ENCODE measurements at regions not wholly inside any gene's neighbourhood (a gene's known extent, or its start where the extent isn't known, plus 50 kb on each side); places are given as distances from the start of the nearest gene placed in this dataset.

DNA sequence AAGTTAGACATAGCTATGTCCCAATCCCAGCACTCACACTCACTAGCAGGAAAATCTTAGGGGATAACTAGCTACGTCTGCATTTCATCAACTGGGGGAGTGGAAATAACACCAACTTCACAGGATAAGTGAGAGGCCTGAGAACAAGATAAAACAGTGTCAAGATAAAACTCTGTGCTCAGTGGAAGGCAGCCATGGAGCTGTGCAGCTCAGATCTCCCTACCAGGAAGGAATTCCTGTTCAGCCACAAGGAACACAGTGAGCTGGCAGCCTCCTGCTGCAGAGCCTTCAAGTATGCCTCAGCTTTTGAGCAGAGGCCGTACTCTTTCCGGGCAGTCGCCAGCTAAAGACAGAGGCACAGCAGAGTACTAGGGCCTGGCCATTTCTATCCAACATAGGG, 115.8 kb upstream of the TOPAZ1 start:
- Histone ChIP-seq H3K4me2 (ENCODE audit: low read depth, low read length, poor library complexity, severe bottlenecking) (no peak overlapping the region), H4K20me1 (ENCODE audit: insufficient read depth, low read length, poor library complexity, severe bottlenecking) (no peaks in the 10 kb centered on the region), H3K36me3 (ENCODE audit: insufficient read depth, low read length) (no peaks in the 10 kb centered on the region), H3K9me3 (ENCODE audit: insufficient read depth, low read depth, low read length) (no peaks in the 10 kb centered on the region), H3K4me1 (ENCODE audit: insufficient read depth, low read length, poor library complexity, severe bottlenecking) (peaks cover 27% of the 10 kb centered on the region), H3K79me2 (ENCODE audit: insufficient read depth, low read length) (no peaks in the 10 kb centered on the region), H3F3A (ENCODE audit: low read depth) (no peaks in the 10 kb centered on the region), H3K27me3 (ENCODE audit: insufficient read depth, low read length, poor library complexity, severe bottlenecking) (no peaks in the 10 kb centered on the region), H2AFZ (ENCODE audit: low read length) (no peak overlapping the region), H3K9ac (ENCODE audit: low read depth, low read length, poor library complexity, severe bottlenecking) (no peak overlapping the region), H3K4me3 (ENCODE audit: low read length, poor library complexity, severe bottlenecking) (no peak overlapping the region), H3K9me2 (replicated peaks; ENCODE audit: low read depth, low read length) (no peaks in the 10 kb centered on the region)
- TF ChIP-seq CTCF (conservative IDR thresholded peaks at IDR 0.05; ENCODE audit: low read length) (no peak), EZH2phosphoT487 (IDR thresholded peaks at IDR 0.05; ENCODE audit: borderline replicate concordance) (no peak)

DNA sequence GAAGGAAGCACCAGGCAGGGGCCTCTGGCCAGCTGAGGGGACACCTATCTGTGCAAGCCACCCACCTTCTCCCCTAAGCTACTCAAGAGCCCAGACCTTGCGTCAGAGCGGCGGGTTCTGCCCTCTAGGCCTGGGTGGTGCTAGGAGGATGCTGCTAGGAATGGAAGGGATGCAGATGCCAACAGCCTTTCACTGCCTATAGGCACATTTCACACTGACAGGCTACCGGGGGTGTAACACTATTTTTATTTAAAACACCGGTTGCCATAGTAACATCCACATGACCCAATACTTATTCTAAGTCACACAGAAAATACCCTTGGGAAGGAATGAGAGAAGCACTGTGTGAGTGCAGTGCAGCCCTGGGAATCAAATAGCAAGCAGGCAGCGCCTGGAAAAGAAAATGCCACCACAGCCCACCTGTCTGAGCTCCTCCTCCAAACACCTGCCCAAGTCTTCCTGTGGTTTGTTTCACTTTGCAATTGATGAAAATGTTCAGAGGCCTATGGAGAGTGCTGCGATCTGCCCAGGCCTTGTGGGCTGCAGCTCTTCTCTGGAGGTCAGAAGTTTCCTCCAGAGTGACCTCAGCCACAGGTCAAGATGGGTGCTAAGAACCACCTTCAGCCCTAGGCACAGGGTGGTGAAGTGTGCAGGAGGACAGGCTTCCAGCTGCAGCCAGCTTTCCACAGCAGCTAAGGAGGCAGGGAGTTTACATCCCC, 113.5 kb upstream of the TOPAZ1 start:
- Histone ChIP-seq H4K20me1 (ENCODE audit: insufficient read depth, low read length, poor library complexity, severe bottlenecking) (no peaks in the 10 kb centered on the region), H3F3A (ENCODE audit: low read depth) (no peaks in the 10 kb centered on the region), H3K27me3 (ENCODE audit: insufficient read depth, low read length, poor library complexity, severe bottlenecking) (no peaks in the 10 kb centered on the region), H3K9ac (ENCODE audit: low read depth, low read length, poor library complexity, severe bottlenecking) (no peak overlapping the region), H3K9me3 (ENCODE audit: insufficient read depth, low read depth, low read length) (no peaks in the 10 kb centered on the region), H3K4me3 (ENCODE audit: low read length, poor library complexity, severe bottlenecking) (no peak overlapping the region), H2AFZ (ENCODE audit: low read length) (no peak overlapping the region), H3K79me2 (ENCODE audit: insufficient read depth, low read length) (no peaks in the 10 kb centered on the region), H3K9me2 (replicated peaks; ENCODE audit: low read depth, low read length) (no peaks in the 10 kb centered on the region), H3K4me2 (ENCODE audit: low read depth, low read length, poor library complexity, severe bottlenecking) (no peak overlapping the region), H3K36me3 (ENCODE audit: insufficient read depth, low read length) (no peaks in the 10 kb centered on the region), H3K4me1 (ENCODE audit: insufficient read depth, low read length, poor library complexity, severe bottlenecking) (peaks cover 35% of the 10 kb centered on the region)
- no peak for TF ChIP-seq EZH2phosphoT487 (IDR thresholded peaks at IDR 0.05; ENCODE audit: borderline replicate concordance)
- TF ChIP-seq CTCF (conservative IDR thresholded peaks at IDR 0.05; ENCODE audit: low read length): no peak

- TF ChIP-seq CTCF (conservative IDR thresholded peaks at IDR 0.05; ENCODE audit: low read length): no peak
- no peak for TF ChIP-seq EZH2phosphoT487 (IDR thresholded peaks at IDR 0.05; ENCODE audit: borderline replicate concordance)
- H3K9me2 ChIP-seq (replicated peaks; ENCODE audit: low read depth, low read length): no peaks in the 10 kb centered on the region
- peak overlapping the region; percentile 50 for H3K4me3 ChIP-seq (ENCODE audit: low read length, poor library complexity, severe bottlenecking)
- H3K9me3 ChIP-seq (ENCODE audit: insufficient read depth, low read depth, low read length): no peaks in the 10 kb centered on the region
- no peaks in the 10 kb centered on the region for H3K79me2 ChIP-seq (ENCODE audit: insufficient read depth, low read length)
- H3K4me1 ChIP-seq (ENCODE audit: insufficient read depth, low read length, poor library complexity, severe bottlenecking): peaks cover 35% of the 10 kb centered on the region
- H3K4me2 ChIP-seq (ENCODE audit: low read depth, low read length, poor library complexity, severe bottlenecking): peak overlapping the region; percentile 67
- no peaks in the 10 kb centered on the region for H3F3A ChIP-seq (ENCODE audit: low read depth)
- no peaks in the 10 kb centered on the region for H4K20me1 ChIP-seq (ENCODE audit: insufficient read depth, low read length, poor library complexity, severe bottlenecking)
- no peak overlapping the region for H3K9ac ChIP-seq (ENCODE audit: low read depth, low read length, poor library complexity, severe bottlenecking)
- H2AFZ ChIP-seq (ENCODE audit: low read length): no peak overlapping the region
- H3K27me3 ChIP-seq (ENCODE audit: insufficient read depth, low read length, poor library complexity, severe bottlenecking): no peaks in the 10 kb centered on the region
- H3K36me3 ChIP-seq (ENCODE audit: insufficient read depth, low read length): no peaks in the 10 kb centered on the region
Observed at GRCh38 chr3:44130249-44130648, 111.4 kb upstream of the TOPAZ1 start.

All from Loucy (cell line).